WTC11 (cell line): ENCODE measurements at regions not wholly inside any gene's neighbourhood (a gene's known extent, or its start where the extent isn't known, plus 50 kb on each side); places are given as distances from the start of the nearest gene placed in this dataset.

Experiments used
- ATAC-seq: fragments of 200-7000 bp; cut with Tn5 transposase; 2 replicates; pipeline ENCODE4 v1.10.0; 2021; ENCODE audit warnings: mild to moderate bottlenecking, moderate library complexity
- CTCF ChIA-PET: fragments of 300-600 bp; sonication (Branson Sonifier 250); formaldehyde crosslinking; loops from one replicate; lab custom pipeline; 2021; ENCODE audit warnings: antibody characterized with exemption; lab: Charles Lee
- POLR2A ChIA-PET: fragments of 350-600 bp; sonication (Branson Sonifier 250); formaldehyde crosslinking; loops from one replicate; lab custom pipeline; 2021; ENCODE audit warnings: antibody characterized with exemption; lab: Charles Lee
- DNase-seq: peaks from one replicate; pipeline ENCODE4 v3.0.0; 2021; ENCODE audit warnings: low spot score
- H3K27ac Mint-ChIP-seq: 2 replicates; pipeline ENCODE4 v1.8.0; 2021; ENCODE audit warnings: mixed read lengths
- H3K27me3 Mint-ChIP-seq: 2 replicates; pipeline ENCODE4 v1.8.0; 2021; ENCODE audit warnings: low read depth, mild to moderate bottlenecking, moderate library complexity, mixed read lengths
- H3K36me3 Mint-ChIP-seq: 2 replicates; pipeline ENCODE4 v1.8.0; 2021; ENCODE audit warnings: mixed read lengths
- H3K4me1 Mint-ChIP-seq: 2 replicates; pipeline ENCODE4 v1.8.0; 2022; ENCODE audit warnings: mixed read lengths
- H3K4me3 Mint-ChIP-seq: 2 replicates; pipeline ENCODE4 v1.8.0; 2021; ENCODE audit warnings: mild to moderate bottlenecking, moderate library complexity, mixed read lengths
- H3K9me3 Mint-ChIP-seq: 2 replicates; pipeline ENCODE4 v1.8.0; 2021; ENCODE audit warnings: mixed read lengths
- ATF1 ChIP-seq: sonication (generic); formaldehyde crosslinking; IDR thresholded peaks from 2 replicates; pipeline ENCODE4 v1.8.1; 2023; ENCODE audit warnings: mild to moderate bottlenecking, moderate library complexity, missing genetic modification reagents
- CREM ChIP-seq: sonication (generic); formaldehyde crosslinking; IDR thresholded peaks from 2 replicates; pipeline ENCODE4 v1.8.1; 2022; ENCODE audit warnings: mild to moderate bottlenecking, missing genetic modification reagents, moderate library complexity
- EMX1 ChIP-seq: fragments of 250-450 bp; sonication (Bioruptor Pico); IDR thresholded peaks from 2 replicates; pipeline ENCODE4 v1.8.0; 2021; ENCODE audit warnings: mild to moderate bottlenecking
- FOXJ3 ChIP-seq: sonication (generic); formaldehyde crosslinking; IDR thresholded peaks from 2 replicates; pipeline ENCODE4 v1.9.0; 2021; ENCODE audit warnings: missing genetic modification reagents, mild to moderate bottlenecking, borderline replicate concordance
- FOXP1 ChIP-seq: sonication (generic); formaldehyde crosslinking; IDR thresholded peaks from 2 replicates; pipeline ENCODE4 v1.8.0; 2022; ENCODE audit warnings: missing genetic modification reagents, mild to moderate bottlenecking, moderate library complexity, borderline replicate concordance
- GTF2I ChIP-seq: fragments of 250-450 bp; sonication (Bioruptor Pico); conservative IDR thresholded peaks from 2 replicates; pipeline ENCODE4 v1.4.0; 2021; ENCODE audit warnings: mild to moderate bottlenecking
- JUN ChIP-seq: sonication (generic); formaldehyde crosslinking; IDR thresholded peaks from 2 replicates; pipeline ENCODE4 v1.8.0; 2023; ENCODE audit warnings: mild to moderate bottlenecking, missing genetic modification reagents
- MYBL2 ChIP-seq: sonication (generic); formaldehyde crosslinking; IDR thresholded peaks from 2 replicates; pipeline ENCODE4 v1.8.1; 2023; ENCODE audit warnings: mild to moderate bottlenecking, moderate library complexity, missing genetic modification reagents
- OVOL2 ChIP-seq: fragments of 250-450 bp; sonication (Bioruptor Pico); IDR thresholded peaks from 2 replicates; pipeline ENCODE4 v1.9.0; 2021; ENCODE audit warnings: mild to moderate bottlenecking, borderline replicate concordance
- SMAD3 ChIP-seq: sonication (generic); formaldehyde crosslinking; IDR thresholded peaks from 2 replicates; pipeline ENCODE4 v1.8.0; 2022; ENCODE audit warnings: missing genetic modification reagents, mild to moderate bottlenecking, borderline replicate concordance
- SOX15 ChIP-seq: fragments of 250-450 bp; sonication (Bioruptor Pico); IDR thresholded peaks from 2 replicates; pipeline ENCODE4 v1.9.0; 2021; ENCODE audit warnings: mild to moderate bottlenecking
- SP1 ChIP-seq: sonication (generic); formaldehyde crosslinking; conservative IDR thresholded peaks from 2 replicates; pipeline ENCODE4 v1.8.1; 2022; ENCODE audit warnings: missing genetic modification reagents
- TEAD1 ChIP-seq: sonication (generic); formaldehyde crosslinking; IDR thresholded peaks from 2 replicates; pipeline ENCODE4 v1.8.0; 2022; ENCODE audit warnings: mild to moderate bottlenecking, missing genetic modification reagents
- ZNF219 ChIP-seq: sonication (generic); formaldehyde crosslinking; IDR thresholded peaks from 2 replicates; pipeline ENCODE4 v1.8.0; 2023; ENCODE audit warnings: missing genetic modification reagents, mild to moderate bottlenecking, borderline replicate concordance
- ZNF232 ChIP-seq: sonication (generic); formaldehyde crosslinking; IDR thresholded peaks from 2 replicates; pipeline ENCODE4 v1.8.0; 2022; ENCODE audit warnings: mild to moderate bottlenecking, missing genetic modification reagents
- ZNF416 ChIP-seq: fragments of 250-450 bp; sonication (Bioruptor Pico); IDR thresholded peaks from 2 replicates; pipeline ENCODE4 v1.9.0; 2021; ENCODE audit warnings: mild to moderate bottlenecking, inconsistent platforms
- TF ChIP-seq, protein P1 (sequence below): sonication (generic); formaldehyde crosslinking; IDR thresholded peaks from 2 replicates; pipeline ENCODE4 v1.8.0; 2023; ENCODE audit warnings: missing genetic modification reagents, mild to moderate bottlenecking, borderline replicate concordance
- TF ChIP-seq, protein P2 (sequence below): fragments of 250-450 bp; sonication (Bioruptor Pico); IDR thresholded peaks from 2 replicates; pipeline ENCODE4 v1.8.0; 2021; ENCODE audit warnings: mild to moderate bottlenecking
- TF ChIP-seq, protein P3 (sequence below): sonication (generic); formaldehyde crosslinking; IDR thresholded peaks from 2 replicates; pipeline ENCODE4 v1.8.0; 2022; ENCODE audit warnings: missing genetic modification reagents

DNA sequence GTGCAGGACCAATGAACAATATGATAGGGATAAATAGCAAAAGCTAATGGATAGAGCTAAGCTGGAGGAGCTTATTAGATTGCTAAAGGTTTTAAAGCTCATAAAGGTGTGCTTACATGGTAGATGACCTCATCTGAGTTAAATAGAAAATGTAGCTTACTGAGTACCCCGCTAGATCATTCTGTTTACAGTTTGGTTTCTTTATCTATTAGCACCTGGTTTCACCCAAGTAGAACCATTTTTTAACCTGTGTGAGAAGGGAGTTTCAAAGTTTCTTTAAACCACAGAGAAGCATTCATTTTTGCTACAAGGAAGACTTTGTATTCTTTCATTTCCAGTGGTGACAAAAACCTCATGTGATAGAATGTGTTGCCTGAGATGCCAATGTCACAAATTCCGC is 1778.0 kb downstream of the LRRC4C start:
- Mint-ChIP-seq H3K4me1 (peaks cover 4% of the 10 kb centered on the region; the same call in 1 of the 2 replicates), H3K4me3 (no peak overlapping the region), H3K9me3 (peaks cover 62% of the 10 kb centered on the region), H3K27ac (no peak overlapping the region), H3K27me3 (peaks cover 6% of the 10 kb centered on the region), H3K36me3 (peaks cover 61% of the 10 kb centered on the region)
- ChIA-PET CTCF (no interaction called here), POLR2A (no interaction called here)
- ATAC-seq (no peak), DNase-seq (no peak)
- TF ChIP-seq SMAD3 (CRISPR knock-in tag) (no peak), JUN (CRISPR knock-in tag) (no peak), ZNF416 (no peak), ZNF232 (CRISPR knock-in tag) (no peak), ATF1 (no peak), FOXP1 (no peak), SP1 (CRISPR knock-in tag) (no peak), MYBL2 (CRISPR knock-in tag) (no peak), SOX15 (CRISPR knock-in tag) (no peak), GTF2I (CRISPR knock-in tag) (no peak), TEAD1 (no peak), OVOL2 (CRISPR knock-in tag) (no peak)
- TF ChIP-seq, protein P1, sequence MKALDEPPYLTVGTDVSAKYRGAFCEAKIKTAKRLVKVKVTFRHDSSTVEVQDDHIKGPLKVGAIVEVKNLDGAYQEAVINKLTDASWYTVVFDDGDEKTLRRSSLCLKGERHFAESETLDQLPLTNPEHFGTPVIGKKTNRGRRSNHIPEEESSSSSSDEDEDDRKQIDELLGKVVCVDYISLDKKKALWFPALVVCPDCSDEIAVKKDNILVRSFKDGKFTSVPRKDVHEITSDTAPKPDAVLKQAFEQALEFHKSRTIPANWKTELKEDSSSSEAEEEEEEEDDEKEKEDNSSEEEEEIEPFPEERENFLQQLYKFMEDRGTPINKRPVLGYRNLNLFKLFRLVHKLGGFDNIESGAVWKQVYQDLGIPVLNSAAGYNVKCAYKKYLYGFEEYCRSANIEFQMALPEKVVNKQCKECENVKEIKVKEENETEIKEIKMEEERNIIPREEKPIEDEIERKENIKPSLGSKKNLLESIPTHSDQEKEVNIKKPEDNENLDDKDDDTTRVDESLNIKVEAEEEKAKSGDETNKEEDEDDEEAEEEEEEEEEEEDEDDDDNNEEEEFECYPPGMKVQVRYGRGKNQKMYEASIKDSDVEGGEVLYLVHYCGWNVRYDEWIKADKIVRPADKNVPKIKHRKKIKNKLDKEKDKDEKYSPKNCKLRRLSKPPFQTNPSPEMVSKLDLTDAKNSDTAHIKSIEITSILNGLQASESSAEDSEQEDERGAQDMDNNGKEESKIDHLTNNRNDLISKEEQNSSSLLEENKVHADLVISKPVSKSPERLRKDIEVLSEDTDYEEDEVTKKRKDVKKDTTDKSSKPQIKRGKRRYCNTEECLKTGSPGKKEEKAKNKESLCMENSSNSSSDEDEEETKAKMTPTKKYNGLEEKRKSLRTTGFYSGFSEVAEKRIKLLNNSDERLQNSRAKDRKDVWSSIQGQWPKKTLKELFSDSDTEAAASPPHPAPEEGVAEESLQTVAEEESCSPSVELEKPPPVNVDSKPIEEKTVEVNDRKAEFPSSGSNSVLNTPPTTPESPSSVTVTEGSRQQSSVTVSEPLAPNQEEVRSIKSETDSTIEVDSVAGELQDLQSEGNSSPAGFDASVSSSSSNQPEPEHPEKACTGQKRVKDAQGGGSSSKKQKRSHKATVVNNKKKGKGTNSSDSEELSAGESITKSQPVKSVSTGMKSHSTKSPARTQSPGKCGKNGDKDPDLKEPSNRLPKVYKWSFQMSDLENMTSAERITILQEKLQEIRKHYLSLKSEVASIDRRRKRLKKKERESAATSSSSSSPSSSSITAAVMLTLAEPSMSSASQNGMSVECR = no peak
- TF ChIP-seq, protein P2, sequence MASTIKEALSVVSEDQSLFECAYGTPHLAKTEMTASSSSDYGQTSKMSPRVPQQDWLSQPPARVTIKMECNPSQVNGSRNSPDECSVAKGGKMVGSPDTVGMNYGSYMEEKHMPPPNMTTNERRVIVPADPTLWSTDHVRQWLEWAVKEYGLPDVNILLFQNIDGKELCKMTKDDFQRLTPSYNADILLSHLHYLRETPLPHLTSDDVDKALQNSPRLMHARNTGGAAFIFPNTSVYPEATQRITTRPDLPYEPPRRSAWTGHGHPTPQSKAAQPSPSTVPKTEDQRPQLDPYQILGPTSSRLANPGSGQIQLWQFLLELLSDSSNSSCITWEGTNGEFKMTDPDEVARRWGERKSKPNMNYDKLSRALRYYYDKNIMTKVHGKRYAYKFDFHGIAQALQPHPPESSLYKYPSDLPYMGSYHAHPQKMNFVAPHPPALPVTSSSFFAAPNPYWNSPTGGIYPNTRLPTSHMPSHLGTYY (CRISPR knock-in tag) = no peak

DNA sequence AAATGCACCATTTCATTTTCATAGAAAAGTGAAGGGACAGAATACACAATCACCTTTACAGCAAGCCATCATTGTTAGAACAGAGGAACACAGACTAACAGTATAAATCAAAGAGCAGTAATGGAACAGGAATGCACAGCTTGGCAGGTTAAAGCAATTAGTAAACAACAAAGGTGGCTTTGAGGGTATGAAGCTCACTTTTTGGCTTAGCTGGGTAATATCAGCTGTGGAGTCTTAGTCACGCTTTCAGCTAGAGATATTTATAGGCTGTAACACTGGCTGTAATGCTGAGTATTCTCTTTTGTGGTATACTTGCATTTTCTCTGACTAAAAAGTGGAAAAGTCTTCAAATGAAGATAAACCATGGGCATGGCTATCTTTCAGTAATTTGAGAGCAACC is 1780.5 kb downstream of the LRRC4C start:
- peaks cover 2% of the 10 kb centered on the region; the same call in 1 of the 2 replicates for H3K27me3 Mint-ChIP-seq
- ChIA-PET POLR2A (no interaction called here), CTCF (no interaction called here)
- no peak for ATAC-seq
- no peak for DNase-seq
- H3K36me3 Mint-ChIP-seq = peaks cover 57% of the 10 kb centered on the region
- TF ChIP-seq, protein P3, sequence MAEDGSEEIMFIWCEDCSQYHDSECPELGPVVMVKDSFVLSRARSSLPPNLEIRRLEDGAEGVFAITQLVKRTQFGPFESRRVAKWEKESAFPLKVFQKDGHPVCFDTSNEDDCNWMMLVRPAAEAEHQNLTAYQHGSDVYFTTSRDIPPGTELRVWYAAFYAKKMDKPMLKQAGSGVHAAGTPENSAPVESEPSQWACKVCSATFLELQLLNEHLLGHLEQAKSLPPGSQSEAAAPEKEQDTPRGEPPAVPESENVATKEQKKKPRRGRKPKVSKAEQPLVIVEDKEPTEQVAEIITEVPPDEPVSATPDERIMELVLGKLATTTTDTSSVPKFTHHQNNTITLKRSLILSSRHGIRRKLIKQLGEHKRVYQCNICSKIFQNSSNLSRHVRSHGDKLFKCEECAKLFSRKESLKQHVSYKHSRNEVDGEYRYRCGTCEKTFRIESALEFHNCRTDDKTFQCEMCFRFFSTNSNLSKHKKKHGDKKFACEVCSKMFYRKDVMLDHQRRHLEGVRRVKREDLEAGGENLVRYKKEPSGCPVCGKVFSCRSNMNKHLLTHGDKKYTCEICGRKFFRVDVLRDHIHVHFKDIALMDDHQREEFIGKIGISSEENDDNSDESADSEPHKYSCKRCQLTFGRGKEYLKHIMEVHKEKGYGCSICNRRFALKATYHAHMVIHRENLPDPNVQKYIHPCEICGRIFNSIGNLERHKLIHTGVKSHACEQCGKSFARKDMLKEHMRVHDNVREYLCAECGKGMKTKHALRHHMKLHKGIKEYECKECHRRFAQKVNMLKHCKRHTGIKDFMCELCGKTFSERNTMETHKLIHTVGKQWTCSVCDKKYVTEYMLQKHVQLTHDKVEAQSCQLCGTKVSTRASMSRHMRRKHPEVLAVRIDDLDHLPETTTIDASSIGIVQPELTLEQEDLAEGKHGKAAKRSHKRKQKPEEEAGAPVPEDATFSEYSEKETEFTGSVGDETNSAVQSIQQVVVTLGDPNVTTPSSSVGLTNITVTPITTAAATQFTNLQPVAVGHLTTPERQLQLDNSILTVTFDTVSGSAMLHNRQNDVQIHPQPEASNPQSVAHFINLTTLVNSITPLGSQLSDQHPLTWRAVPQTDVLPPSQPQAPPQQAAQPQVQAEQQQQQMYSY (CRISPR knock-in tag) = no peak
- TF ChIP-seq FOXJ3 (CRISPR knock-in tag) (no peak), EMX1 (CRISPR knock-in tag) (no peak), CREM (CRISPR knock-in tag) (no peak), ZNF219 (CRISPR knock-in tag) (no peak)
- H3K4me1 Mint-ChIP-seq = peaks cover 4% of the 10 kb centered on the region; the same call in 1 of the 2 replicates
- no peak overlapping the region for H3K27ac Mint-ChIP-seq
- H3K9me3 Mint-ChIP-seq = peaks cover 63% of the 10 kb centered on the region
- H3K4me3 Mint-ChIP-seq = no peak overlapping the region
